Activated gamma-delta T cell treated with Interleukin-2 at 50 U/mL for 16 hours (primary cell): ENCODE measurements at regions not wholly inside any gene's neighbourhood (a gene's known extent, or its start where the extent isn't known, plus 50 kb on each side); places are given as distances from the start of the nearest gene placed in this dataset.
"Not testable (repeated sequence)": the region's sequence is repeated elsewhere in the genome, so short reads cannot be mapped to it uniquely, and the experiment has no call there.

ENCODE experiments used
- DNase-seq: peaks from one replicate; pipeline ENCODE4 v3.0.0-alpha.2; 2020

DNA sequence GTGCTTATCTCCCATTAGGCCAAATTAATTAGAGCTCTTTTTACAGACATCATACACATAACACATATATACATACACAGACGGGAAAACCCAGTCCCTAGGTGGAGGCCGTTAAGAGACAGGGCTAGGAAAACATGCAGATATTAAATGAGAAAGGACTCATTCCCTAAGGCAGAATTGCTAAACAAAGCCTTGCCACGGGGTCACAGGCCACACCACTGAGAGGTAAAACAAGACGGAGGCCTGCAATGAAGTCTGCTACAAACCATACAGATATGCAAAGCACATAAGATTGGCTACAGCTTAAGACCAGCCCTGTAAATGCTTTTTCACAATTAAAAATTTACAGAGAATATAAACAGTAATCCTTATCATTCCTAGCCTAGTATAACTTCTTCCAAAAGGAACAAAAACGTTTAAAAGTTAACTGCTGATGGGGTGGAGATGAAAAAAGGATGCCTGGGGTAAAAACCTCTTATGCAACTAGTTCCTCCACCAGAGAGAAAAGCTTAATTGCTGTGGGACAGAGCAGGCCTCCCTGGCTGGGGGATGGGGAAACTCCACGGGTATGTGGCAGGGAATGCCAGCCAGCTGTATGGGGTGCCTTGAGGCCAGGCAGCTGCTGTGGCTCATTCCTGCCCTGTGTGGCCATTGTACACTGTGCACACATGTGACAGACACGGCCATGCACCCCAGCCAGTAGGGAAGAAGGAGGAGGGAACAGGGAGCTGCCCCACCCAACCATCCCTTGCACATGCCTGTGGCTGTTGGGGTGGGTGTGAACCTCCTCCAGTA lies 481.4 kb upstream of the LMCD1 start:
- DNase-seq: no peak

DNA sequence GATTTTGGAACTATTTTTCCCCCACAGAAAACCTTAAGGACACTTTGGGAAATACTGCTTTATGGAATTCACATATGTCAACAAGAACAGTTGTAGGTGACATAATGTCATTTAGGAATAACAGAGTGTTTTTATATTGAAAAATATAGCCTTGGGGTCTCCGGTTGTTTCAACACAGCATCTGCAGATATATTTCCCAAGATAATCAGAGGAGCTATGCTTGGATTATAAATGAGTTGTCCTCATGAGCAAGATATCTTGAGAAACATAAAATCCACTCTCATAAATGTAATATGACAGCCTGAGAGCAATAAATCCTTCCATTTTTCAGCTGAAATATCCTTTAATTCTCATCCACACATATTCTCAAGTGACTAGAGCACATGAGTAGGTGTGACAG lies 473.7 kb upstream of the LMCD1 start:
- no peak for DNase-seq

DNA sequence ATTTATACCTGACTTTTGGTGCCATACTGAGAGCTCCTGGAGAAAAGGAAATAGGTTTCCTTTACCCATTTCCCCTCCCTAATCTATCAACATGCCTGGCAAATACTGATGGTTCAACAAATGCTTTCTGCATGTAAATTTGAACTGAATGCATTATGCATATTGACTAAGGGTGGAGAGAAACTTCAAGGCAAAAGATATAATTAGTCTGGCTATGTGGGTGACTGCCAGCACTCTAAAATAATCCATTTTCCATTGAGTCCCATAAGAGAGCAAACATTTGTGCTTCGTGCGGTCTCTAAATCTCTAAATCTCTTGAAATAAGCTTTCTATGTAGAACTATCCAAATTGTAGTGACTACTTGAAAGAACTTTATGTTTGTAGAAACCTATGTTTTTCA lies 451.3 kb upstream of the LMCD1 start:
- DNase-seq: no peak

DNA sequence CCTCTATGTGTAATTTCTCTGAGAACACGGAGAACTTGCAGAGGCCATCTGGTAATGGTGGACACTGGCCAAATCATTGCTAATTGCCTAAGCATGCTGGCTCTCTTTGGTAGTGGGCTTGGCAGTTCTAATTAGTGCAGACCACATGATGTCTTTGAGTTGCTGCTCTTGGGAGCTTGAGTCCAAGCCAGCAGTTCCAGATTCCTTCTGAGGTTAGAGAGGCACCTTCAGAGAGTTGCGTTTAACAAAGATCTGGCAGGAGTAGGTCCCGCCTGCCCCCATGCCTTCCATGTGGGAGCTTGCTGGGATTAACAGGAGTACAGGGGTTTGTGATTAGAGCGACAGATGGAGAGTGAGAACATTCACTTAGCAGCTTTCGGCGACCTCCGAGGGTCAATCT lies 449.0 kb upstream of the LMCD1 start:
- DNase-seq: no peak

DNA sequence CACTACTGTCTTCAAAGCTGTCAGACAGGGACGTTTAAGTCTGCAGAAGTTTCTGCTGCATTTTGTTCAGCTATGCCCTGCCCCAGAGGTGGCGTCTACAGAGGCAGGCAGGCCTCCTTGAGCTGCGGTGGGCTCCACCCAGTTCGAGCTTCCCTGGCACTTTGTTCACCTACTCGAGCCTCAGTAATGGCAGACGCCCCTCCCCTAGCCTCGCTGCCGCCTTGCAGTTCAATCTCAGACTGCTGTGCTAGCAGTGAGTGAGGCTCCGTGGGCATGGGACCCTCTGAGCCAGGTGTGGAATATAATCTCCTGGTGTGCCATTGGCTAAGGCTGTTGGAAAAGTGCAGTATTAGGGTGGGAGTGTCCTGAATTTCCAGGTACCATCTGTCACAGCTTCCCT lies 433.5 kb upstream of the LMCD1 start:
- not testable (repeated sequence) for DNase-seq

DNA sequence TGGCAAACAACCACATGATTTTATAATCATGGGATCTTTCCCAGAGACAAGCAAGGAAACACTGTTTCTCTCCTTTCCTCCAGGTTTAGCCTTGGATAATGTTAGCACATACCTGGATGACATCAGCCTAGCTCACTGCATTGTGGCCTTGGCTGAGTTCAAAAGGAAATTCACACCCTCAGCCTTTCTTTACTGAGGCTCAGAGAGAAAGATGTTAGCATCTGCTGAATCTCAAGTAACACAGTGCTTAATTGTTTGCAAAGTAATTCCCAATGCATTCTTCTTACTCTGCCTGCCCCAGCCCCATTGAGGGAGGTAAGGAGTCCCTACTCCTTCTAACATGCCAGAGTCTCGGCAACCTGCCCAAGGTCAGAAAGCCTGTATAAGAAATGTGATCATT lies 432.2 kb upstream of the LMCD1 start:
- DNase-seq: no peak

DNA sequence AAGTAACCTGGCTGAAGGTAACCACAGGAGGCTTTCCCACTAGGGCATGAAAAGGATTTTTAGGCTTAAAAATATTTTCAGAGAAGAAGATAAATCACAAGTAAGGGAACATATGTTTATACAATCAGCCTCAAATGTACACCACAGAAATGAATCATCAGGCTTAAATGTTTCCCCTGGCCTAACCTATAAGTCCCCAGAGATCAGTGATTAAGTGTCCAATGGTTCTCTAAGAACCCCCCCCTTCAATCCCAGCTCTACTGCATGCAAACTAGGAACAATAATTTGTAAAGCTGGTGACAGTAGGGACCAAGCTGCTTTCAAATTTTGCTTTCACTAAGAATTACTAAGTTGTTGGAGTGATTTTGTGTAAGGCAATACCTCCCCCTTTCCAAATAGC lies 431.6 kb upstream of the LMCD1 start:
- DNase-seq: no peak

DNA sequence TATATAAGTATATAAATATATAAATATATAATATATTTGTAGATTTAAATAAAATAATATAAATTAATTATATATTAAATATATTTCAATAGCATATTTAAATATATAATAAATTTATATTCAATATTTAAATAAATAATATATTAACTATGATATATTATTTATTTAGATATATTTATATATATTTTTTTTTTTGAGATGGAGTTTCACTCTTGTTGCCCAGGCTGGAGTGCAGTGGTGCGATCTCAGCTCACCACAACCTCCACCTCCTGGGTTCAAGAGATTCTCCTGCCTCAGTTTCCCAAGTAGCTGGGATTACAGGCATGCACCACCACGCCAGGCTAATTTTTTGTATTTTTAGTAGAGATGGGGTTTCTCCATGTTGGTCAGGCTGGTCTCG lies 426.9 kb upstream of the LMCD1 start:
- not testable (repeated sequence) for DNase-seq

DNA sequence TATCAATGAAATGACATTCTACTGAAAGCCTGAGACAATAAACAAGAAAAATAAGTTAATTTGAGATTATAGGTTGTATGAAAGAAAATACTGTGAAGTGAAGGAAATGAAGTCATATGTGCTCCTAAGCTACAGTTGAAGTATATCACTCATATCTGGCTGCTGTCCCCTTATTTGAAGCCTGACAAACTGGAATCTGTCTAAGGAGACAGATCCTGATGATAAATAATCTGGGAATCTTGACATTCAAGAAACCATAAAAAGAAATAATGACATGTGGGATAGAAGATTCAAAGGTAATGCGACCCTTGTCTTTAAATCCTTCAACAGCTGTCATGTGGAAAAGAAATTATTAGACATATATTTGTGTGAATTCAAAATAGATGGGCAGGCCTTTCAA lies 424.5 kb upstream of the LMCD1 start:
- DNase-seq: no peak

DNA sequence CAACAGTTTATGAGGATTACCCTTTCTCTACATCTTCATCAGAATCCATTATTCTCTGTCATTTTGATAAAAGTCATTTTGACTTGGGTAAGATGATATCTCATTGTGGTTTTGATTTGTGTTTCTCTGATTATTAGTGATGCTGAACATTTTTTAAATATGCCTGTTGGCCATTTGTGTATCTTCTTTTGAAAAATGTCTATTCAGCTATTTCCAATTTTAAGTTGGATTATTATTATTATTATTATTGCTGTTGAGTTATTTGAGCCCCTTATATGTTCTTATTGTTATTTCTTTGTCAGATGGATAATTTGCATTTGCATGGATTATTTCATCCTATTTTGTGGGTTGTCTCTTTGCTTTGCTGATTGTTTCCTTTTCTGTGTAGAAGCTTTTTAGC lies 421.2 kb upstream of the LMCD1 start:
- DNase-seq: no peak

DNA sequence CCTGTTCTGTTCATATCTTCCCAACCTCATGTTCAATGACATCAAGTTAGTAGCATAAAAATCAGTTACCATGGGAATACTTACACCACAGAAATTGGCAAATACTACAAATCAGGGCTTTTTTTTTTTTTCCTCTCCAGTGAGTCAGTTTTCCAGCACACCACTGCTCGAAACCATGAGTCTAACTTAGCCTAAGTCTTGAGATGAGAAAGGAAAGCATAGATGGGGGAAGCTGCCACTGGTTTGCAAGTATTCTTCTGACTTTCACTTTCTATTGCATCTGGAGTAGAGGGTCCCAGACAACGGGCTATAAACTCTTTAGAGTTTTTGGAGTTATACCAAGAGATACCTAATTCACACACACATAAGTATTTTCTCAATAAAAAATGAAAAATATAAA lies 416.1 kb upstream of the LMCD1 start:
- DNase-seq: no peak

DNA sequence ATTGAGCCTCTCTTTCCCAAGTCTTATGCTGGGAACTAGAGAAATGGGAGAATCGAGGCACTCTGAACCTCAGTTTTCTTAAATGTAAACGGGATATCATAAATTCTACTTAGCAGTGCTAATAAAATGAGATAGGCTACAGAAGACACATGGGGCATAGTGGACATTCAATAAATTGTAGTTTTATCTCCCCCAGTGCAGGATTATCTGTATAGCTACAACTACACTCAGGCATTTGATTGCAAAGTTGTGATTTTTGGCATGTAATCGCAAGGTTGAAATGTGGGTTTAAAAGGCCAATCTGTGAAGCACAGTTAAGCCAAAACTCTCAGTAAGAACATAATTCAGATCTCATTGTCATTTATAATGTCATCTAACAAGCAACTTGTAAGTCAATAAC lies 413.7 kb upstream of the LMCD1 start:
- no peak for DNase-seq

DNA sequence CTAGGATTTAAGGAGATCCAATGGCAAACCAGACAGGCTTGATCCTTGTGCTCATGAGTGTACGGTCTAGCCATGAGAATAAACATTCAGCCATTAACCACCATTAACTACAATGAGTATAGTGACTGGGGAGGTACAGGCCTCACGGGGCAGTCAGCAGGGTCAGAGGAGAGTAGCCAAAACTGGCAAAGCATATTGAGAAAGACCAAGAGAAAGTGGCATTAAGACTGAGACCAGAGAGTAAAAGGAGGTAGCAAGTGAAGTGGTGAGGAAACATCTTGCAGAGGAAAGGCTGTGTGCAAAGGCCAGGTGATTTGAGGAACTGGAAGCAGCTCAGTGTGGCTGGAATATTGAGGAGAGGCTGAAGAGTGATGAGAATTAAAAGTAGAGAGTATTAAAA lies 407.2 kb upstream of the LMCD1 start:
- no peak for DNase-seq

DNA sequence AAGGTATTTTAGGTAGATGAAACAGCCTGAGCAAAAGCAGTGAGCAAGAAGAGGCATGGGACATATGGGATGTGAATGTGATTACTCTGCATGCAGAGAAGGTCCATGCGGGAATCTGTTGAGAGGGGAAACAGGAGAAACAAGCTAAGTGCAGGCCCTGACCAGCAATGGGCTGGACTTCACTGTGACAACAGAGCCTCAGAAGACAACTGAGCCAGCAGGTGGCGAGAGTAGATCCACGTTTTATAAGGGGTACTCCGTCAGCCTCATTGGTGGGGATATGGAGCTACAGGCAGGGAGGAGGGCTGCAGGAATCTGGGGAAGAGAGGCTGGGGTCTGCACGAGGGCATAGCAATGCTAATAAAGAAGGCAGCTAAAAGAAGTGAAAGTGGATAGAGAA lies 405.9 kb upstream of the LMCD1 start:
- no peak for DNase-seq

DNA sequence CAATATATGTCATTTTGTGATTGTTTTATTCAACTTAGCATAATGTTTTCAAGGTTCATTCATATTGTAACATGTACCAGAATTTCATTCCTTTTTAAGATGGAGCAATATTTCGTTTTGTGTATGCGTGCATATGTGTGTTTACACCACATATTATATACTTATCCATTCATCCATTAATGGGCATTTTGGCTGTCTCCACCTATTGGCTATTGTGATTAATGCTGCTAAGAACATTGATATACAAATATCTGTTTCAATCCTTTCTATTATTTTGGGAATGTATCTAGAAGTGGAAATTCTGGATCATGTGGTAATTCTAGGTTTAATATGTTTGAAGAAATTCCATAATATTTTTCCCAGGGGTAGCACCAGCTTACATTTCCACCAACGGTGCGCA lies 403.9 kb upstream of the LMCD1 start:
- no peak for DNase-seq

DNA sequence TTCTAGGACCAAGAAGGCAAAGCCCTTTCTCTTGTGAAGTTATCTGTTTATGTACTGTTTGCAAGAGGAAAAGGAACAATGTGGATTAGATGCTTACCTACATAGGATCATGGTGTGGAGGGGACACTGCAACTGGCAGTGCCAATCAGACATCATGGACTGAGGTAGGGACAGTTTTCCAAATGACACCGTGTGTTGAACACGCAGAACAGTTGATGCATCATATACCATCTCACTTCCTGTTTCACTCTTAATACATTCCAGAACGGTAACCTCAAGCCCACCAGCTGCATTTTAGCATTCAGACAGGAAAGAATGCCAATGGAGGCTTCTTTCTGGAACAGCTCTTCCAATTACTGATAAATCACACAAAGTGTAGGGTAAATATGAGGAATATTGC lies 397.7 kb upstream of the LMCD1 start:
- DNase-seq: no peak

DNA sequence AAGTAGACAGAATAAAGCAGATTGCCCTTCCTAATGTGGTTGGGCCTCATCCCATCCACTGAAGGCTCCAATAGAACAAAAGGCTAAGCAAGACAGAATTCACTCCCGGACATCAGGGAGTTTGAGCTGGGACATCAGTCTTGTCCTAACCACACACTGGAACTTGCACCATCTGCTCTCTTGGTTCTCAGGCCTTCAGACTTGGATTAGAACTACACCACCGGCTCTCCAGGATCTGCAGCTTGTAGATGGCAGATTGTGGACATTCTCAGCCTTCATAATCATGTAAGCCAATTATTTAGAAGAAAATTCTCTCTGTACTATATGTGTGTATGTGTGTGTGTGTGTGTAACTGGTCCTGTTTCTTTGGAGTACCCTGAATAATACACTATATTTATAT lies 394.7 kb upstream of the LMCD1 start:
- no peak for DNase-seq

DNA sequence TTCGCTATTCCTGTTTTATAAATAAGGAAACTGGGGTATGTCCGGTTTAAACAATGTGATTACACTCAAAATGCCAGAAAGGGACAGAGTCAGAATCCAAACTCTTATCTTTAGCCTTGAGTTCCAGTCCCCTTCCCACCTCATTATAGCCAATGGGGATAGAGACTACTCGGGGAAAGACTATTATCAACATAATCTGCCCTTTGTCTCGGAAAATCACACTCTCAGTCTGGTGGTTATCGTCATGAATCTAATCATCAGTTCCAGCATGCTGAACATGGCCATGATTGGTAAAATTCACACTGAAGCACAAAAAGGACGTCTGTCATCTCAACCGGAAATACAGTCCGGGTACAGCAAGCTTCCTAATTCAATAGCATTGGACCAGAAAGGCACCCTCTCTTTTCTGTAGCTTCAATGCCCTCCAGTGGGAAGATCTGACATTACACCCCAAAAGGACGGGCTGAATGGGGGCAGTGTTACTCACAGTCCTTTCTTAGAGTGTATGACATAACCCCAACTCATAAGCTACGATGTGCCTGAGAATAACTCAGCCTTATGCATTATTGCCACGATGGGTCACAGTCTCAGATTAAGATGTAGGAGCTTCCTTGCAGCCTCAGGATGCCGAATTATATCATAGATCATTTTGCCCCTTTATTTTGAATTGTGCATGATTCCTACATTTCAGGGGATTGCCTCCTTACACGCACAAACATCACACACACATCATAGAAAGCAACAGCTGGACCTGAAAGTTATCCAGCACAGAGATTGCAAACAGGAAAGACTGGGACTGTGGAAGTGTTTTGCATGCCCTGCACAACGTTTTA lies 390.4 kb upstream of the LMCD1 start:
- DNase-seq: peak; percentile 39

DNA sequence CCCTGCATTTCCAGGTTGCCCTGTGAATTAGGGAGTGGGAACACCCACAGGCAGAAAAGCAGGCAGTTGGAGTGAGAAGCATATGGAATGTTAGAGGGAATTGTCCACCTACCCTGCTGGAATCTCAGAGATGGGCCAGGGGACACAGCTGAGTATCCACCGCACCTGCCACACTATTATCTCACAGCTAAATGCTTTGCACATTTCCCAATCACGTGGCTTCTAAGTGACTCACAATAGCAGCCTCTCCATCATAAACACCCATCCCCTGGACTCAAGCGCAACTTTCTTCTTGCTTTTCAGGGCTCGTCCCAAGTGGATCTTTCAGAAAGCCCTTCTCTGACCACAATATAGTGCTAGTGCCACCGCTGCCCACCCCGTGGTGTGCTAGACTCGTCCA lies 389.0 kb upstream of the LMCD1 start:
- DNase-seq: no peak

DNA sequence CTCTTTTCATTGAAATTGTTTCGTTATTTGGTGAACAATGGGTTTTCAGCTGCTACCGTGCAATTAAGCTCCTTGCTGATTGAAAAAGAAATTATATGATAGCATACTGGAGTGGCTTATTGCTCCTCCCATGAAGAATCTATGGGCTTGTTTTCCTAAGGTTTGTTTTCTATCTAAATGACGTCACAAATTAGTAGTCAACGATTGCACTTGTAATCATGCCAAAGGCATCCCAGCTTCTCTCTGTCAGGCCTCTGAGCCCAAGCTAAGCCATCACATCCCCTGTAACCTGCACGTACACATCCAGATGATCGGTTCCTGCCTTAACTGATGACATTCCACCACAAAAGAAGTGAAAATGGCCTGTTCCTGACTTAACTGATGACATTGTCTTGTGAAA lies 388.0 kb upstream of the LMCD1 start:
- no peak for DNase-seq

DNA sequence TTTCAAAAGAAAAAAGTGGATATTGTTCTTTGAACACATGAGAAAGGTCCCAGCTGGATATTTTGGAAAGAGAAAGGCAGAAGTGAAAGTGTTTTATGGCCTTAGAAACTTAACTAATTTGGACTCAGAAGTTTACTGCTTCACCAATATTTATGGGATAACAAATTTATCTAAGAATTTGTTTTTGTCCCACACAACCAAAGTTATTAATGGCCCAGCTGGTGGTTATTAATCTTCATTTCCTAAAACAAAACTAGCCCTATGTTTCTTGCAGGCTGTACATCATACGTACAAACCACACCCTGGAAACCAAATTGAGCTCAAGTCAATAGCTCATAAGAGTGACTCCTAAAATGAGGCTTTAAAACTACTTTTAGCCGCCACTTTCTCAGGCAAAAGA lies 372.9 kb upstream of the LMCD1 start:
- no peak for DNase-seq

DNA sequence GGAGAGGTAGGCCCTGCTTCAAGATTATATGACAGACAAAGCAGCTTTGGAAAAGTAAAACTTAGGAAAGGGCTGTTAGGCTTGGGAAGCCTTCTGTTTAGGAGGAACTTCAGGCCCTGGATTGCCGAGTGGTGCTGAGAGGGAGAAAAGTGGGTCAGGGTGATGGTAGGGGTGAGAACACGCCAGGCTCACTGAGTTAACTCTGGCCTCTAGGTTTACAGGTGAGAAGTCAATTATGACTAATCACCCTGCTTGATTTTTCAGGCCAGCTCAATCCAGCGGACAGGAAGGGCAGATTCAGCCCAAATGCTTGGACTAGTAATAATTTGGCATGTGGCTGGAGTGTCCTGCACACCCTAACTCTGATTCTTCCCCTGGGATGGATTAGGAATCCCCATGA lies 365.1 kb upstream of the LMCD1 start:
- DNase-seq: no peak

DNA sequence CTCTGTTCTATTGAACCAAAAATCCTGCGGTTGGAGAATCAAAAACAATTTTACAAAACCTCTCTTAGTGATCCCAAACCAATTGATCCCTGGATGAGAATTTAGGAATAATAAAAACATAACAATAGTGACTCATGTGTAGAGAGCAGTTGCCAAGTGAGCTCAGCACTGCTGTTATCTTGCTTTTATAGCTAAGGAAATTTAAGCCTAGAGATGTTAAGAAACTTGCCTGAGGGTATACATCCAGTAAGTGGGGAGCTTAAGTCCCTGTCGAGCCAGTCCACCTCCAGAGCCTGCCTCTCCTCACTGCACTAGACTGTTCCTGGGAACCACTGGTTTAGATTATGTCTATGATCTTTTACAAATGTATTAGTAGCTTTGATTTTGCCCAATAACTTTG lies 358.4 kb upstream of the LMCD1 start:
- no peak for DNase-seq

DNA sequence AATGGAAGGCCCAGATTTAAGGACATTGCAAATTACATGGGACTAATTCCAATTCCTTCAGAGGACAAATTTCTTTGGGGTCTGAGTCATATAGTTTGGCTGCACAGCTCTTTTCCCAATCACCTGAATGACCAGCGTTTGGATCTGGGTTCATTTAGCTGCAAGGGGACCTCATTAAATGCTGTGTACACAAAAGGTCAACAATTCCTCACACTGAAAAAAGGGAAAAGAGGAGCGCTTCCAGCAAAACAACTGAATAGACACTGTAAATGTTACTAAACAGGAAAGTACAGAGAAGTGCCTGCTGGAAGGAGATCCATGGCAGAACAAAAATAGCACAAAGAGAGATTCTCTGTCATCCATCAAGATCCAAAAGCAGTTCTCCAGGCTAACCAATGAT lies 356.0 kb upstream of the LMCD1 start:
- no peak for DNase-seq

DNA sequence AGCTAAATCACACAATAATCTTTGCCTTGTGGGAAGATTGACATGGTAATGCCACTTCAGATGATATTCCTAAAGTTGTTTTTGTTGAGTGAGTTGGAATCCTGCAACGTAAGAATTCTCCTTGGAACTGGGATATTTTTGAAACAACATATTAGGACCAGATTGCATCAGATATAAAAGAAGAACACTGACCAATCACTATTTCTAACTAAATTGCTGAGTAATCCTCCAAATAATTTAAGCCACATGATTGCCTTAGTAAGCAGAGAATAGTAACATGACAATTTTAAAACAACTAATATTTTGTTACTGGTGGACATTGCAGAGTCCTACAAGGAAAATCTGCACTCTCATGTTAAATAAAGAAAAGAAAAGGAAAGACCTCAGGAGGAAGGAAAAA lies 353.9 kb upstream of the LMCD1 start:
- DNase-seq: no peak
